ENCODE measurements at regions not wholly inside any gene's neighbourhood (a gene's known extent, or its start where the extent isn't known, plus 50 kb on each side); places are given as distances from the start of the nearest gene placed in this dataset.
"Not testable (repeated sequence)": the region's sequence is repeated elsewhere in the genome, so short reads cannot be mapped to it uniquely, and the experiment has no call there.

DNA sequence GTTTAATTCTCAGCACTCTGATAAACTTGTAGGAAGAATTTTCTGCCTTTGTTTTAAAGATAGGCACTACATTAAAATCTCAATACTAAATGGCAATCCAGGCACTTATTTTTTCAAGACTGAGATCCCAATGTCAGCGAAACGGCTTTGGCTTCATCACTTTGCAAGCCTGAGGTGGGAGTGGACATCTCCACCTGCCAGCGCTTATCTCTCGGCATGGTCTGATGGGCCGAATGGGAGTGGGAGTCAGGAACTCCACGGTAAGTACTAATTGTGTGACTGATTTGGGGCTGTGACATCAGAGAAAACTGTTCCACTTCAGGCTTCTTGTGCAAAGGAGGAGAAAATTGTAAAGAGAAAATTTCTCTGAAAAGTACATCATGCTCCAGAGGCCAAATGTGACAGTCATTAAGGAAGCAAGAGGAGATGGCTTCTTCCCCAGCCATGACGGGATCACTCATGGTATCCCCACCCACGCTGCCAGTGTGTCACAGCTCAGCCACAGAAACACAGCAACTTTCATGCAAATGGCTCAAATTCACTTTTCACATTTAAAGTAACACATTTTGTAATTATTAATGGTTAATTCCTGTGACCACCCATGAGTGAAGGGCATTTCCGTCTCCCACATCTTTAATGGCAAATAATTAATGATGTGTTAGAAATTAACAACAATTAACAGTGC lies 385.5 kb upstream of the HNRNPA3 start:
- no peak for DNase-seq

GRCh38 chr2:176830362-176830761 lies 382.2 kb upstream of the HNRNPA3 start:
- peak; percentile 15 for DNase-seq

DNA sequence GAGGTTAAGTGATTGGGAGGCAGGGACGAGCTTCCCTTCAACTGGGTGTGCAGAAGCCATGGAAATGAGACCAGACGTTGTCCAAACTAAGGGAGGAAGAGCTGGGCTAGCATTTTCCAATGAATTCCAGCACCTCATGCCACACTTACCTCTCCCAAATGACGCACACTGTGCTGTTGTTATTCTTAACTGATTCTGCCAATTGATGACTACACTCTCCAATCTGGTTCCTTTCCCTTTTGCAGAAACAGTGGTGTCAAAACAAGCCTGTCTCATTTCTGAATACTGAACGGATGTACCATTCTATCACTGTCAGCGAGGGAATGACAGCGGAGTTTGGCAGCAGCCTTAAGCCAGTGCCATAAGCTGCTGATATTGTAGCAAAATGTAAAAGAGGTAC lies 380.5 kb upstream of the HNRNPA3 start:
- no peak for DNase-seq

DNA sequence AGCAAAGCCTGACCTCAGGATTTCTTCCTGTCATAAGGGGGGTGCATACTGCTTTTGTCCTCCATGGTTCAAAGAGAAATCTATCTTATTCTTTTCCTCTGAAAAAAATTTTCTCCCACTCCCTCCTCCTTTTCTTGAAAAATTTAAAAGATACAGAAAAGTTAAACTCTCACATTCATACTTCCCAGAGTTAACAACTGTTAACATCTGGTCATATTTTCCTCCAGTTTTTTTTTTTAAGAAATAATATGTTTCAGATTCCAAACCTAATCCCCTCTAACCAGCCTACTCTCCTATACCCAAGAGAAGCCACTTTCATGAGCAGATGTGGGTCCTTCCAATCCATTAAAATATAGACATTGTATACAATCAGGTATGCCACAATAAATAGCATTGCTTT lies 378.9 kb upstream of the HNRNPA3 start:
- DNase-seq = no peak

GRCh38 chr2:176834226-176834625 lies 378.4 kb upstream of the HNRNPA3 start:
- no peak for DNase-seq

GRCh38 chr2:176843208-176843607 lies 369.4 kb upstream of the HNRNPA3 start:
- no peak for DNase-seq

DNA sequence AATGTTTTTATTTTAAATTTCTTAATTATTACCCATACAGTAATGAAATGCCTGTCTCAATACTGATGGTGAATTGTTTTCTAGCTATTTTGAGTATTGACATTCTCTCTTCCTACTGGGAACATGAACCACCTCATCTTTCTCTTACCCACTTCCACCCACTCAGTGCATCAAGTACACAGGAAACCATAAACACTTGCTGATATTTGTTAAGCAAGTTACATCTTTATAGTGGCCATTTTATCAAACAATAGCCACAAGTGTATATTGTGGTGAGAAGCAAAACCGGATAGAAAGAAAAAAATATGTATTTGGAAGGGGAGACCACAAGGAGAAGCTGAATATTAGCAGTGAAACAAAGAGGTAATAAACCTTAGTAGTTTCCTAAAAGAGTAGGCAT lies 368.1 kb upstream of the HNRNPA3 start:
- DNase-seq = no peak

GRCh38 chr2:176845718-176846117 lies 366.9 kb upstream of the HNRNPA3 start:
- no peak for DNase-seq

DNA sequence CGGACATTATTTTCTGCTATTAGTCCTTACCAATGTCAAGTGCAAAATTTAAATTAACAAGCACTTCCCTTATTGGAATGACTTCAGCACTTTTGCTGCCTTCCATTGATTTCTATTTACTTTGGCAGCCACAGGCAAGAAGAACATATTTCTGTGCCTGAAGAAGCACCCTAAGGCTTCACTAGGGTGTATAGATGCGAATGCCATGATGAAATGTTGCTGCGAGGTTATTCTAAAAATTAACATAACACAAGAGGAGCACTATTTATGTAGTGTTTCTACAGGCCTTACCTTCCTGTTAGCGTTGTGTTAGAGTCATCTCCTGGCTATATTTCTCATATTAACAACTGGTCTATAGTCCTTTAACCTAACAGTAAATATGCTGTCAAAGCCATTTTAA lies 365.0 kb upstream of the HNRNPA3 start:
- DNase-seq = no peak

- DNase-seq = no peak
Measured at GRCh38 chr2:176848844-176849243, 363.8 kb upstream of the HNRNPA3 start.

GRCh38 chr2:176851200-176851888 lies 361.2 kb upstream of the HNRNPA3 start:
- DNase-seq = no peak

DNA sequence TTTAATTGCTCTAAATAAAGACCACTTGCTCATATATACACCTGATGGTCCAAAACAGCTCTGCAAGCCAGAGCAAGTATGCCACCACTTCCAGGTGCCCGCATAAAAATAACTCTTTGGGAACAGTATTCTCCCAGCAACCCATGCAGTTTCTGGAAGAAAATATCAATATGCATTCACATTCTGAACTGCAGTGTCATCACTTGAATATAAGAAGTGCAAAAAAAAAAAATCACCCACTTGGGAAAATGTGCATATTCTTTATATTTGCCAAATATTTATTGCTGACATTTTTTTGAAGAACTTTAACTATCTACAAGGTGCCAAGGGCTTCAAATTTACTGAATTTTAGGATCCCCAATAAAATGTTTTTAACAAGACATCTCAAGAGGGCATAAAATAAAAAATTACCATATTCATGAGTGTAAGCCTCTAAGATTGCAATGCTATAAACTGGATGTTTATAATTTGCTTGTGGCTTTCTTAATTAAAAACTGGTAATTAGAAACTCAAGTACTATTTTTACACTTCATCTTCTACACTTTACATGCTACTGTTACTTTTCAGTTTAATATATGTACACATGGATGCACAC lies 360.6 kb upstream of the HNRNPA3 start:
- DNase-seq = no peak

DNA sequence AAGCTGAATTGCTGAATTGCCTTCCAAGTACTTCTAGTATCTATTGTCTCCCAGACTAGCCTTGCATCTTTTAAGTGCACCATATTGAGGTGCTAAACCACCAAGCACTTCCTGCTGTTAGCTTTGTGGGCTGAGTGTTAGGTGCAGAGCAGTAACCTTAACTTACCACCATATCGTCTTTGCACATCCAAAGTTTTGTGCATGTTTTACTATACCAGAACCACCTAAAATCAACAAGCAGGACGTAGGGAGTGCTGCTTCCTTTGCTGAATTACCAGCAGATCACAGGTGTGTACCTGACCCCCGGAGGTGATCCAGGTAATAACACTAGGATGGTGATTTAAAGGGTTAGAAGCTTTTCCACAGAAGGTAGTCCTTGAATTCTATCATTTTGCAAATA lies 359.9 kb upstream of the HNRNPA3 start:
- DNase-seq = peak; percentile 65

DNA sequence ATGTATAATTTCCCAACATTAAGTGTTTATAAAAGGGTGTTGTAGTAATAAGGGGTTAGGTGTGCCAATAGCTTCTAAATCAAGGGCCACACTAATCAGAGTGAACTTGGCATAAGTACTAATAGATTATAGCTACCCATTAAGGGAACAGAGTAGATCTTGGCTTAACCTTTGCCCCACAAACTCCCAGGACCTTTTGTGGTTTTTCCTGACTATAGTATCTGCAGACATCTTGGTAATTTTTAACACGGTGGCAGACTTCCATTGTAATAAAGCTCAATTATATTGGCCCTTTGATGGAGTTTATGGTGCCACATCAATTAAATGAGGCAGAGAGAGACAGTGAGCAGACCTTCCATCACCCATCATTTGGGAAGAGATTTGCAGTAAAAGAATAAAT lies 358.5 kb upstream of the HNRNPA3 start:
- no peak for DNase-seq

DNA sequence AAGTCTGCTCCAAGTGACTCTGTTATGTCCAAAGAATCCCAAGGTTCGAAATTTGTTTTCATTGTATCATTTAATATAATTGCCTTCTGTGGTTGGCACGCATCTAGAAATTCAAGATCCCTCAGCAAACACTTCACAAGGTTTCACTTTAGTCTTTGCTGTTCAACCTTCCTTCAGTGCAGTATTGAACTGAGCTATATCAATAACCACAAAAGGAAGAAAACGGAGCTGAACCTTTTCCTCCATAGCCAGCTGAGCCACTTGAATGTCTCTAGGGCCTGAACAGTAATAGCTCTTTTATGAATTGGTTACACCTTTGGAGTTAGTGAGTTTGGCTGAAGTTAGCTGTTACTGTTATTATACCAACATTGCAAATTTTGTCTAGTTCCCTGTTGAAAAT lies 357.7 kb upstream of the HNRNPA3 start:
- peak; percentile 43 for DNase-seq

GRCh38 chr2:176856683-176857082 lies 355.9 kb upstream of the HNRNPA3 start:
- DNase-seq = no peak

DNA sequence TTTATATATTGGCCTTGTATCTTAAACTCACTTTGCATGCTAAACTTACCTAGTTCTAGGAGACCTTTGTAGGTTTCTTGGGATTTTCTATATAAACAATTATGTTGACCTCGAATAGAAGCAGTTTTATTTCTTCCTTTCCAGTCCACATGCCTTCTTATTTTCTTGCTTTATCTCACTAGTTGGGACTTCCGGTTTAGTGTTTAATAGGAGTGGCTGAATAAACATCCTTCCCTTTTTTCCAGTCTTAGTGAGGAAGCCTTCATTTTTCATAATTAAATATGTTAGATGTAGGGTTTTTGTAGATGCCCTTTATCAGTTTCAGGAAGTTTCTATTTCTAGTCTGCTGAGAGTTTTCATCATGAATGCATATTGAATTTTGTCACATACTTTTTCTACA lies 347.3 kb upstream of the HNRNPA3 start:
- DNase-seq = no peak

GRCh38 chr2:176872406-176872805 lies 340.2 kb upstream of the HNRNPA3 start:
- no peak for DNase-seq

DNA sequence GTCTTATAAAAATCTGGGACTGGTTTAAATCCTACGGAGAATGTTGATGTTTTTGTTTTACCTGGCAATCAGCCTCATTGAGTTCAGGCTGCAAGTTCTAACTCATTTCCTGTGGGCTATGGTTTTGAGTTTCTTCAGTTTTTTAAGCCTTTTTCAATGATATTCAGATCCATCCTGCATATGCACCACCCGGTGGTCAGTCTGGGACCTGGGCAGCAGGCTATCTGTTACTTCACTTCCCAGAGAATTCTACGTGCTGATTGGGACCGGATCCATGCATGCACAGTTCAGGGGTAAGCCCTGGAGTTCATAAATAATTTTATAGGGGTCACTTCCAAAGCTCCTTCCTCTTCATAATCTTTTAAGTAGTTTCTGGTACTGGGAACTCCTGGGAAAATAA lies 339.2 kb upstream of the HNRNPA3 start:
- DNase-seq = no peak

DNA sequence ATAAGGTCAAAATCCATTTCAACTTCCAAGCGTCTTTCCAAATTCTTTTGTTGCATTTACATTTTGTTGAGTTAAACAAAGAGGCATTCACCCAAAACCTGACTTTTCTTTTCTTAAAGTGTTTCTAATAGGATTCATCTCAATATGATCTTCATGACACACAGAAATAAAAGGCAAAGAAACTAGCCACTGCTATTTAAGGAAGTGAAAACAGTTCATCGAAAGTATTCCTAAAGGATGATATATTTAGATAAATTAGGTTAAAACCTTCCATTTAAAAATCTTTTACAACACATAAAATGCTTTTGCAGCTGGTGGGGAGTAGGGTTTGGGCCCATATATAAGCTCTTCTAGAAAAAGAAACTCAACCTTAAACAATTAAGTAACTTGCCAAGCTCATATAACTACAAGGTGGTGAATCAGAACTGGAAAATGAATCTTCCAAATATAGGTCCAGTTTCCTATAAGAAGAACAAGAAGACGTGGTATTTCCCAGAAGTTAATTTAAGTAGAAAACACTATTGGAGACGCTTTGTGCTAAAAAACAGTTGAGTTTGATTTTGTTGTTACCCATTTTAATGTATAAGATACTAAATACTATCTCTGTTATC lies 336.0 kb upstream of the HNRNPA3 start:
- DNase-seq = peak; percentile 12

DNA sequence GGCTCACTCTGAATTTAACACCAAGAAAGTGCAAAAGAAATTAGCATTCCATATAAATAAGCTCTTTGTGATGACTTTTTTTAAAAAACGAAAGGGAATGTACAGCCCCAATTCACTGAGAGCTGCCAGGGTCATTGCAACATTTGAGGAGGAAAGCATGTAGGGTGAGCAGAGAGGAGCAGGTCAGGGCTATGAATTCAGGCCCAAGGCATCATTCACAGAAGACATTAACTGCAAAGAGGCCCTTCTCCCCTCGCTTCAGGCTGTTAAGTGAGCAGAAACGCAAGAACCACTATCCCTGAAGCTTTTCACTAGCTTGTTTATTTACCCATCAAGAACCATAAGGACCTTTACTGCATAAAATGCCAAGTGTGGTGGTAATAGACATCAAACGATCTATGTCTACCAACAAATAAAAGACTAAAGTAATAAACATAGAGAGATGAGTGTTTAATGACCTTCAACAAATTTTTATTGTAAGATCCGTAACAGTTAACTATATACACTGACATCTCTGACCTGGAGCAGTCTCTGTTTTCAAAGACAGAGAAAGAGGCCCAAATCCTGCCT lies 333.1 kb upstream of the HNRNPA3 start:
- DNase-seq = no peak

DNA sequence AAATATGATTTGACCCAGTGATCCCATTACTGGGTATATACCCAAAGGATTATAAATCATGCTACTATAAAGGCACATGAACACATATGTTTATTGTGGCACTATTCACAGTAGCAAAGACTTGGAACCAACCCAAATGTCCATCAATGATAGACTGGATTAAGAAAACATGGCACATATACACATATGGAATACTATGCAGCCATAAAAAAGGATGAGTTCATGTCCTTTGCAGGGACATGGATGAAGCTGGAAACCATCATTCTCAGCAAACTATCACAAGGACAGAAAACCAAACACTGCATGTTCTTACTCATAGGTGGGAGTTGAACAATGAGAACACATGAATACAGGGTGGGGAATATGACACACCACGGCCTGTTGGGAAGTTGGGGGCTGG lies 330.5 kb upstream of the HNRNPA3 start:
- not testable (repeated sequence) for DNase-seq

DNA sequence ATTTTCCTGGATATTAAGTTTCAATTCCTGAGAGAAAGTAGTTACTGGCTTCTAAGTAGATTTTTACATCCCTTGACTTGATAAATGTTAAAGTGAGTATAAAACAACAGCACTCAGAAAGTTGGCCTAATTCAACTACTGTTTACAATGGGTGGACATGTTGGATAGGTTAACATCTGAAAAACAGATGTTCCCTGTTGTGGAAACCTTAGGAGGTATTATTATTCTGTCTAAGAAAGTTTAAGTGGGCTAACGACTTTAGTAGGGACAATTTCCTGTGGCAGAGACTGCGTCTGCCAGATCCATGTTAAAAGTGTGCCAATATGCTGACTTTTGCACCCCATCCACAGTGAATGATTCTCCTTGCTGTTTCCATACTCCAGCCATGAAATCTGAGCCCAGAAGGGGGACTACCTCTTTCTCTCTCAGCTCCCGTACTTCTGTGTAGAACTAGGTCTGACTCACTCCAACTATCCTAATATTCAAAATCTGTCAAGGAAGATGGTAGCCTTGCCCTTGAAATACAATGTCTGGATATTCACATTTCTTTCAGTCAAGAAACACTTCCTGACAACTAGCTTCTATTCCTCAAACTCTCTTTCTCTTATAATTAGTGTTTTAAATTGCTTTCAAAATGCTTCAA lies 327.5 kb upstream of the HNRNPA3 start:
- no peak for DNase-seq
